ENCODE measurements at regions not wholly inside any gene's neighbourhood (a gene's known extent, or its start where the extent isn't known, plus 50 kb on each side); places are given as distances from the start of the nearest gene placed in this dataset.

- TF ChIP-seq CTCF (IDR thresholded peaks at IDR 0.05), result no peak
- no peak for TF ChIP-seq POLR2A (IDR thresholded peaks at IDR 0.05)
Observed at GRCh38 chr2:155810411-155810810, 522.1 kb downstream of the NR4A2 start.
